COLO668 (cell line): ENCODE measurements at regions not wholly inside any gene's neighbourhood (a gene's known extent, or its start where the extent isn't known, plus 50 kb on each side); places are given as distances from the start of the nearest gene placed in this dataset.

ENCODE experiments used
- DNase-seq: peaks from one replicate; lab custom pipeline; 2025; ENCODE audit not compliant: unreplicated experiment; lab: John Stamatoyannopoulos, UW

DNA sequence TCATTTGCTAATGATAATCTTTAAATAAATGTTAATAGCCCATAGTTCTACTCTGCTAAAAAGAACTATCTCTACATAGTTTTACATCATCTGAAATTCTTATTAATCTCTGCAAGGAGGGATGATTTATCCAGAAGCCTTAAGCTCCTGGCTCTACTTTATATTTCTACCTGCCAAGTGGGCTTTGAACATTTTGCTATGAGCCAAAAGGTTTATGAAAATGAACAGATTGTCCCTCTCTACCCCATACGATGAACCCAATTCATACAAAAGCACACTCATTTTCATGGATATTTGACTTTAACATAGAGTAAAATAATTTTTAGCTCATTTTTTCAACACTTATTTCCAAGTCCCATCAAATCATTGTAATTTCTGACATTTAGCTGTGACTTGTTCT is 611.0 kb downstream of the NSUN3 start:
- no peak for DNase-seq

DNA sequence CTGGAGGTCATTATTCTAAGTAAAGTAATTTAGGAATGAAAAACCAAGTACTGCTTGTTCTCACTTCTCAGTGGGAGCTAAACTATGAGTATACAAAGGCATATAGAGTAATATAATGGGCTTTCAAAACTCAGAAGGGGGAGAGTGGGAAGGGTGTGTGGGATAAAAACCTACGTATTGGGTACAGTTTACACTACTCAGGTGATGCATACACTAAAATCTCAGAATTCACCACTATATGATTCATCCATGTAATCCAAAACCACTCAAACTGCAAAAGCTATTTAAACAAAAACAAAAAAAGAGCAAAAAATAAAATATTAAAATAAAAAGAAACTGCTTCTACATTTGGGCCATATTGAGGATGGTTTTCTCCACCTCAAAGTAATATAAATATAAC is 623.3 kb downstream of the NSUN3 start:
- no peak for DNase-seq

DNA sequence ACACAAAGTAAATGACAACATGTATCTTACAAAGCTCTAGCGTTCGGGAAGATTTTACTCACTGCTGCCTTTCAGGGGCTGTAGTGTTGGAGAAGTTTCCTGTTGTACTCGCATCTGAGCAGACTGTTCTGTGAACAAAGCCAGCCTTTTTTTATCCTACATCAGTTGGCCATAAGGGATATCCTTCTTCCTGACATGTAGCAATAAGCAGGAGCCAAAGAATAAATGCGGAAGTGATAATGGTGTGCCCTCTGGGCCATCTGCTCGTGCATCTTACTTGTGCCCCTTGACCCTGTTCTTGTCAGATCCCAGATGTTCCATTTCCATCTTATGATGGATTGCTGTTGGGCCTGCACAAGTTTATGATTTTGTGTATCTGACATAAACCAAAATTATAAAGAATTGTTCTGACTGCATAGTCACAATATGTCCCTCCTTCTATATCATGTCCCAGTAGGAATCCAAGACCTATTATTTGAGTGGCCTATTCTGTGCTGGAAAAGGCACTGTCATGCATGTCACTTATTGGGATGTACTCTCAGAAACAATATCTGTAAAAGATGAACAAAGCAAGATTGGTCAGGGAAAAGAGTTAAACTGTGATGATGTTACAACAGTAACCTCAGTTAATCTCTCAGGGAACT is 631.3 kb downstream of the NSUN3 start:
- DNase-seq, result no peak

- no peak for DNase-seq
These were observed 632.0 kb downstream of the NSUN3 start for GRCh38 chr3:94694894-94695293.

- no peak for DNase-seq
These were observed 641.6 kb downstream of the NSUN3 start for GRCh38 chr3:94704467-94704866.

DNA sequence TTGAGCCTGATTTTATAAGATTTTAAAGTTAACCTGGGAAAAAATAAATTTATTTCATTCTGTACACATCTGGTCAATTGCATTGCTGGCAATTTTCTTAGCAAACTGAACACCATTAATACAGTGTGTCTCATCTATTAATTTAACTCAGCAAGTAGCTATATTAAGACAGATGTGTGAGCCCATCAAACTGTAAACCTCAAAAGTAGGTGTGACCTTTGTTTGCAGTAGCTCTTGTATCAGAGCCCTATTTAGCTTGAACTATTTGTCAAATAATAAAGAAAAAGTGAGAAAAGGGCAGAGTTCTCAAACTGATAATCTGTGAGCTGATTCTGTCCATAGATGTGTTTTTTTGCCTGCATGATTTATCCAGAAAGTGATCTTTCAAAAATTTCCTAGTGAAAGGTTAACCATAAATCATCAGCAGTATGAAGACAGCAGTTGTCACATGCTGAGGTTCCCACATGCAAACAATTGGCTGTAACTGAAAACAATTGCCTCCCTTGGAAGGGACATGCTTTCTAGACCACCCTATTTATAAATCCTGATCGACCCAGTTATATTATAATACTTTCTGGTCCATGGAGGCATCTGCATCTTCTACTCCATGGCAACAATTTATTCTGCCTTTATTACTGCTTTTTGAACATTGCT is 646.5 kb downstream of the NSUN3 start:
- DNase-seq, result no peak

DNA sequence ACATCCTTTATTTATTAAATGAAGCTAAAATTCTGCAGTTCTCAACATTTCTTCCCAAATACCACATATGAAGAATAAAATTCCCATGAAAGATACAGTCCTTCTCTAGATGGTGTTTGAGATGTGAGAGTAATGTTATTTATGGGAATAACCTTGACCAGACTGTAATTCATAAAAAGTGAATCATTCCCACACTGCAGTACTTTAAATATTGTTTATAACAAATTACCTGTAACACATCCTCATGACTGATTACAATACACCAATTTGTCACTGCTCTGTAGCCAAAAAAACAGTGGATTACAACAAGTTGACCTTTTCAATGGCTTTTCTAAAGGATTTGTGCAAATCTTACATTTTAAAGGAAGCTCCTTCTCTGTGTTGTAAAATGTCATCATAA is 651.3 kb downstream of the NSUN3 start:
- DNase-seq, result no peak

- peak; percentile 0 for DNase-seq
These were observed 653.6 kb downstream of the NSUN3 start for GRCh38 chr3:94716326-94717018.

DNA sequence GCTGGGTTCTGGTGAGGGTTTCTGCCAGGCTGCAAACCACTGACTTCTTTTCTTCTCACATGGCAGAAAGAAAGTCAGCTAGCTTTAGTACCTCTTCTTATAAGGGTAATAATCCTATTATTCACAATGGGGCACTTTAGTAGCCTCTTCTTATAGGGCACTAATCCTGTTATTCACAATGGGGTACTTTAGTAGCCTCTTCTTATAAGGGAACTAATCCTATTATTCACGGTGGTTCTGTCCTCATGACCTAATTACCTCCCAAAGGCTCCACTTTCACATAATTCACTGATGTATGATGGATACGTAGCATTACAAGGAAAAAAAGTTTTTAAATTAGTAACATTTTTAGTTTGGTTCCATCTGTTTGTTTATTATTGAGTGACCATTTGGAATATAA is 671.3 kb downstream of the NSUN3 start:
- DNase-seq, result no peak

DNA sequence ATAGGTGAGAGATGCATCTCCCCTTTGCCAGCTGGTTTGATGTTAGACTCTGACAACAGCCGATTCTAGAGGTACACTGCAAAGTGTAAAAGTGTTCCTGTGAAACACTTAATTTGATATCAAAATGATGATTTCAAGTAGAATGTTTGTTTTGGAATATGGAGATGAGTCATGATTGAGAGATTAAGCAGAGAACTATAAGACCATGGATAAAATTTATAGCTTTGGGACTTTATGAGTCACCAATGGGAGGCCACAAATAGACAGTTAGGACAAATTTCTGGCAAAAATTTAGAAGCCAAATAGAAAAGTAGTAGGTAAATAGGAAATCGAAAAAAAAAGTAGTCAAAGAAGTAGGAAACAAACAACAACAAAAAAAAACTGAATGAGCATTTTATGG is 672.5 kb downstream of the NSUN3 start:
- no peak for DNase-seq

DNA sequence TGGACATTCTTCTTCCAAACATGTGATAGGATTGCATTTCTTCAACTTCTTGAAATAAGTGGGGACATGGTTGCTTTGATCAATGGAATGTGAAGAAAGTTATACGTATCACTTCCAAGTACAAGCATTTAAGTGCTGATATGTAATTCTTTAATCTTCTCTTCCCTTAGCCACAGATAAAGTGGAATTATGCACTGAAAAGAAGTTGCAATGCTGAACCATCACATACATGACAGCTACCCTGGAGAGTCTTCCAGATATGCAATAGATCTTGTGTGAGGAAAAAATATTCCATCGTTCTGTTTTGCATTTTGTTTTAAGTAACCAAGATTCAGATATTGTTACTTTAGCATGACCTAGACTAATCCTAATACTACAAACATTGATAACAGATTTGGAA is 674.3 kb downstream of the NSUN3 start:
- no peak for DNase-seq

- DNase-seq, result no peak
These were observed 676.6 kb downstream of the NSUN3 start for GRCh38 chr3:94739420-94739819.

- no peak for DNase-seq
These were observed 695.9 kb downstream of the NSUN3 start for GRCh38 chr3:94758751-94759150.

DNA sequence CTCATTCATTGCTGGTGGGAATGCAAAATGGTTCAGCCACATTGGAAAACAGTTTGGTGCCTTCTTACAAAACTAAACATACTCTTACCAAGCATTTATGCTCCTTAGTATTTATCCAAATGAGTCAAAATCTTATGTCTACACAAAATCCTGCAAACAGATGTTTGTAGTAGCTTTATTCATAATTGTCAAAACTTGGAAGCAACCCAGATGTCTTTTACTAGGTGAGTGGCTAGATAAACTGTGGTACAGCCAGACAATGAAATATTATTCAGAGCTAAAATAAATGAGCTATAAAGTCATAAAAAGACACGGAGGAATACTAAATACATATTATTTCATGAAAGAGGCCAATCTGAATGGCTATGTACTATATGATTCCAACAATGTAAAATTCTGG is 709.5 kb downstream of the NSUN3 start:
- no peak for DNase-seq

- no peak for DNase-seq
These were observed 712.9 kb downstream of the NSUN3 start for GRCh38 chr3:94775746-94776145.

- no peak for DNase-seq
These were observed 713.6 kb downstream of the NSUN3 start for GRCh38 chr3:94776401-94776915.

- DNase-seq, result no peak
These were observed 715.4 kb downstream of the NSUN3 start for GRCh38 chr3:94778289-94778688.

DNA sequence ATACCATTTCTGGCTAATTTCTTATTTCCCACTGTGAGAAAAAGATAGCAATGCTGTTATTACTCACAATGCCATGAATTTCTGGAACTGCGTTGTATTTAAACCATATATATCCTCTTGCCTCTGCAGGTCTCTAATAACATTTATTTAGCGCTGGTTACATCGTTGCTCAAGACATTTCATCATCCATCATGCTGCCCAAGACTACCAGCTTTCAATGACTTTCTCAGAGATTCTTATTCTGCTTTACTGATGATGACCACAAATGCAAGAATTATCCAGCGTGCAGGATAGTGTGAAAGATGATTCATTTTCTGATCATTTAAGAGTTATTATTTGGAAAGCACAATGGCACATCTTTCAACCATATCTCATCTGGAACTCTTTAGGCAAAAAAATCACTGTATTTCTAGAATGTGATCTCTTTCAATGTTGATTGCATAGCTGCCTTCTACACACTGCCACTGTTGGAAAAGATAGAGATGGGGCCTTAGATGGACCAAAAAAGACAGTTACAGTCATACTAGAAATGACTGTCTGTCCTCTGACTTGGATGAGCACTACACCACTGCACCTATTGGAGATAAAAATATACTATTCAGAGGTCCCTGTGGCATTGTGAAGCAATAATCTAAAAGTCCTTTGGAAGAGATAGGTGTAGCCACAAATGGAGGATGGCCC is 716.1 kb downstream of the NSUN3 start:
- DNase-seq, result no peak

GRCh38 chr3:94779699-94780098 is 716.8 kb downstream of the NSUN3 start:
- no peak for DNase-seq

DNA sequence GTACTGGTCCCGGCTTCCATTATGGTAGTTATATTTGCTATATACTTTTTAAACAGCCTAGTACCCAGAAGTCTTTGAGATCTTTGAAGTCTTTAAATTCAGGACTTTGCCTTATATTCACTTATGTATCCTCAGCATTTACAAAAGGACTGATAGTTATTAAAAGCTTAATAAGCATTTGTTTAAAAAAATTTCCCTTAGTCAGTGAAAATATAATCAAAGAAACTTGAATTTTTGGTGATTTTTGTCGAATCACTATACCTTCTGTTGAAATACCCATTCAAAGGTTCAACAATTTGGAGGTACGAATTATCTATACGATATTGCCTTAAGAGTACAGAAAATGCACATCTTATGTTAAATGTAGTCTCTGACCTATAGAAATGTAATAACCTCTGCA is 721.4 kb downstream of the NSUN3 start:
- DNase-seq, result no peak

DNA sequence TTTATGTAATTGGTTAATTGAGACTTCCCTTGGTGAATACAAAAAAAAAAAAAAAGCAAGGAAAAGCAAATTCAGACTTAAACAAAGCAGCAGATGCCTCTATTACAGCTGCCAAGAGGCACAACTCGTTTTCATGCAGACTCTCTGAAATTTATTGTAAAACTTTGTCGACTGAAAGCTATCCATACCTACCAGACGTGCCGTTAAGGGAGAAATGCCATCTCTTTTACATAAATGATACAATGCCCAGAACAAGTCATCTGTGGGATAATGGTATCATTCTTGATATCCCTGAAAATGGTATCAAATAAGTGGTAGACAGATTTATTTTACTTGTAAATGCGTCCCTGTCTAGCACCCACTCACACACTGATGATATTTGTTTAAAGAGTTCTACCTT is 724.2 kb downstream of the NSUN3 start:
- DNase-seq, result no peak
